ENCODE measurements at regions not wholly inside any gene's neighbourhood (a gene's known extent, or its start where the extent isn't known, plus 50 kb on each side); places are given as distances from the start of the nearest gene placed in this dataset.
"Not testable (repeated sequence)": the region's sequence is repeated elsewhere in the genome, so short reads cannot be mapped to it uniquely, and the experiment has no call there.

DNA sequence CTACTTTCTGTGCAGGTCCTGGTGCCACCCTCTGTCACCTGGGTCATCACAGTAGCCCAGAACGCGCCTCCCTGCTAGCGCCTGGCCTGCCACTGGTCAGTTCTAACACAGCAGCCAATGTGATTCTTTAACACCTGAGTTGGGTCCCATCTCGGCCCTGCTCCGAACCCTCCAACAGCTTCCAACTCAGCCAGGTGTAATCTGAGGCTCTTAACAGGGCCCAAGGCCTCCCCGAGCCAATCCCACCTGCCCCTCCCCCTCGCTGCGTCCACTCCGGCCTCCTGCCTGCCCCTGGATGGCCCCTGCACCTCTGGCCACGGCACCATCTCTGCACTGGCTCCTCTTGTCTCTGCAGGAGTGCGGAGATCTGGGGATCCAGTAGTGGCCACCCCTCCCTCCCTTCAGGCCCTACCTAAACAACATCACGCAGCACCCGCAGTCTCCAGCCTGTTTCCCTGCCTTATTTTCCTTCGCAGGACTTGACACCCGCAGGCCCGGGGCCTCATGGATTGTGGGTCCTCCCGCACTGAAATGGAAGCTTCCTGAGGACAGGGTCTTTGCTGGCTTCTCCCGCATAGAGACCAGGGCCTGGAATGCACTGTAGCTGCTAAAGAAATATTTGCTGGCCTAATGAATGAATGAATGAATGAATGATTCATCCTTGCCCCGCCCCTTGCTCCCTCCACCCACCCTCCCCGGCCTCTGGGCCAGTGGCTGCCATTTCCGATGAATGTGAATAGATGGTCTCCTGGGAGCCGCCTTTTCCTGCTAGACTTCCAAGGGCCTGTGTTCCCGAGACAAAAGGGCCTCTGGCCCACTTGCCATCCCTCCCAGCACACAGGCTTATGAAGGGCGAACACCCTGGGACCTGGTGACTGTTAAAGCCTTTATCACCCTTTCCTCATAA, 174.8 kb upstream of the FOXF1 start:
- no peak for DNase-seq (ENCODE audit: low read depth in 1 of 2, low spot score in 1 of 2)

- no peak for DNase-seq (ENCODE audit: low read depth in 1 of 2, low spot score in 1 of 2)
Measured at GRCh38 chr16:86337138-86337537, 173.2 kb upstream of the FOXF1 start.

- no peak for DNase-seq (ENCODE audit: low read depth in 1 of 2, low spot score in 1 of 2)
Measured at GRCh38 chr16:86337581-86338402, 172.5 kb upstream of the FOXF1 start.

GRCh38 chr16:86338403-86339115, 171.8 kb upstream of the FOXF1 start:
- no peak for DNase-seq (ENCODE audit: low read depth in 1 of 2, low spot score in 1 of 2)

- no peak for DNase-seq (ENCODE audit: low read depth in 1 of 2, low spot score in 1 of 2)
Measured at GRCh38 chr16:86342161-86342834, 168.0 kb upstream of the FOXF1 start.

- no peak for DNase-seq (ENCODE audit: low read depth in 1 of 2, low spot score in 1 of 2)
Measured at GRCh38 chr16:86343027-86343795, 167.1 kb upstream of the FOXF1 start.

GRCh38 chr16:86343796-86344585, 166.3 kb upstream of the FOXF1 start:
- DNase-seq (ENCODE audit: low read depth in 1 of 2, low spot score in 1 of 2) = no peak

DNA sequence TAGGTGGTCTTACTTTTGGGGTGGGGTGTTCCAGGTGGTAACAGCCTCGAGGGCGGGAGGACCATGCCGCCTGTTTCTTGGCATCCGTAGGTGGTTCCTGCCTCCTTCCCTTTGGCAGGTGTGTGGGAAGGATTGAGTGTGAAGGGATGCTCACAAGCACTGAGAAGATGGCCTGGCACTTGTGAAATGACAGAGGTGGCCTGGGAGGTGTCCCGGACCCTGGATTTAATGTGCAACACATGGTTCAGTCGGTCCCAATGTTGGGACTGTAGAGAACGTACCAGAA, 165.8 kb upstream of the FOXF1 start:
- DNase-seq (ENCODE audit: low read depth in 1 of 2, low spot score in 1 of 2) = no peak

DNA sequence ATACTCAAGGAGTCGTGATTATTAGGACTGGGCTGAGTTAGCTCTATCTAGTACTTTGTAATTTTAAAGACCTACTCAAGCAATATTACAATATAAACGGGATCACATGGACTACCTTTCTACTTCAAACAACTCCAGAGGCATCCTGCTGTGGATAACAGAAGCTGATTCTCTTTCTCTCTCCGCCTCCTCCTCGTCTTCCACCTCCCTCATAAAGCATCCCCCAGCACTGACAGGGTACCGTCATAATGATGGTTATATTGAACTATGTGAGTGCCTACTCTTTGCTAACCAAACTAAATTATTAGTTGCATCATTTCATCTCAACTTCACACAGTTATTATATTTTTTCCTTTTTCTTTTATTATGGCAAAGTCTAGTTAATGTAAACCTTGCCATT, 165.4 kb upstream of the FOXF1 start:
- DNase-seq (ENCODE audit: low read depth in 1 of 2, low spot score in 1 of 2) = no peak

GRCh38 chr16:86345516-86345915, 164.8 kb upstream of the FOXF1 start:
- no peak for DNase-seq (ENCODE audit: low read depth in 1 of 2, low spot score in 1 of 2)

DNA sequence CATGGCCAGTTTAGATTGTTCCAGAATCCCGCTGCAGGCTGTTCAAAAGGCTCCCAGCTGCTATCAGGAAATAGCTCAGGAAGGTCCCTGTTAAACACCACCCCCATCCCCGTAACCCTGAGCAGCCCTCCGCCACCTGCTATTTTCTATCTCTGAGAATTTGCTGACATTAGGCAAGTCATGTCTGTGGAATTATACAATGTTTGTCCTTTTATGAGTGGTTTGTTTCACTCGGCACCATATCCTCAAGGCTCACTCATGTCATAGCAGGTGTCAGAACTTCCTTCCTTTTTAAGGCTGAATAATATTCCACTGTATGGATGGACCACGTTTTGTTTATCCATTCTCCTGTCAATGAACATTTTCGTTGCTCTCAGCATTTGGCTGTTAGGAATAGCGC, 164.3 kb upstream of the FOXF1 start:
- no peak for DNase-seq (ENCODE audit: low read depth in 1 of 2, low spot score in 1 of 2)

DNA sequence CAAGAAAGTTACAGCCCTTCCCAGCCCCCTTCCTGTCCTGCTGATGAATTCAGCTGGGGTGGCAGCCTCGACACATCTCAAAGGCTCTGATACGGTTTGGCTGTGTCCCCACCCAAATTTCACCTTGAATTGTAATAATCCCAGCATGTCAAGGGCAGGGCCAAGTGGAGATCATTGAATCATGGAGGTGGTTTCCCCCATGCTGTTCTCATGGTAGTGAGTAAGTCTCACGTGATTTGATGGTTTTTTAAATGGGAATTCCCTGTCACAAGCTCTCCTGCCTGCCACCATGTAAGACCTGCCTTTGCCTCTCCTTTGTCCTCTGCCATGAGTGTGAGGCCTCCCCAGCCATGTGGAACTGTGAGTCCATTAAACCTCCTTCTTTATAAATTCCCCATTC, 163.2 kb upstream of the FOXF1 start:
- DNase-seq (ENCODE audit: low read depth in 1 of 2, low spot score in 1 of 2) = no peak

DNA sequence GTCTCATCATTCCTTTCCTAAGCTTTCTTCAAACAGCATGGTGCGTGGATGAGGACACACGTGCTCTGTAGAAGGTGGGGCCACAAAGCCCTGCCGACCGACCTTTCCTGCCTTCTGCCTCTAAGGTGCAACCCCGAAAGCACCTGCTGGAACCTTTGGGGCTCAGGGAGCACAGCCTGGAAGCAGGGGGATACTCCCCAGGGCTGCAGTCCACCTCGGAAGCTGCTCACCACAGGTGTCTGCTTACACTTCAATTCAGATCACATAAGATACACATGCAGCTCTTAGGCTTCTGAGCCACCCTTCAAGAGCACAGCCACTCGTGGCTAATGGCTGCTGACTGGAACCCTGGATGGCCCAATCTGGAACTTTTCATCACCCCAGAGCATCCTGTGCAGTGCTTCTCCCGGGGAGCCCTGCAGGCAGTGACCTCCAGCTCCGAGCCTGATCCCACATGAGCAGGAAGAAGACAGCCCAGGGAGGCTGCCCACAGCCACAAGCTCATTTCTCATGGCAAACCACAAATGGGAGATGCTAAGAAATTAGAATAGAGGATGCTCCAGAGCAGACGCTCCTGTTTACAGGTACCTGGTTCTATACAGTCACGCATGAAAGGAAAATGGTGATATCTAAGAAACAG, 162.3 kb upstream of the FOXF1 start:
- DNase-seq (ENCODE audit: low read depth in 1 of 2, low spot score in 1 of 2) = no peak

- DNase-seq (ENCODE audit: low read depth in 1 of 2, low spot score in 1 of 2) = no peak
Measured at GRCh38 chr16:86349338-86349900, 160.9 kb upstream of the FOXF1 start.

- no peak for DNase-seq (ENCODE audit: low read depth in 1 of 2, low spot score in 1 of 2)
Measured at GRCh38 chr16:86350289-86350688, 160.0 kb upstream of the FOXF1 start.

GRCh38 chr16:86351041-86351784, 159.1 kb upstream of the FOXF1 start:
- DNase-seq (ENCODE audit: low read depth in 1 of 2, low spot score in 1 of 2) = no peak

DNA sequence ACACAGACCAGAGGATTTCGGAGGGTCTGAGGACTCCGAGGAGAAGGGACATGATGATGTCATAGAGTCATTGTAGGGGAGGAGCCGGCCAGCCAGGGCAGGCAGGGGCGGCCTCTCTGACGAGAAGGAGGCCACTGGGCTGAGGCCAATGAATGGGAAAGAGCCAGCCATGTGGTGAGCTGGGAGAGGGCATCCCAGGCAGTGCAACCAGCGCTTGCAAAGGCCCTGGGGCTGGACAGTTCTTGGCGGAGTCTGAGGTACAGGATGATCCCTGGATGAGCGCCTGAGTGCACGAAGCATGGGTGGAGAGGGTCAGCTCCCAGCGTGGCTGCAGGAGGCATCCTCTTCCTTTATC, 158.6 kb upstream of the FOXF1 start:
- not testable (repeated sequence) for DNase-seq (ENCODE audit: low read depth in 1 of 2, low spot score in 1 of 2)

GRCh38 chr16:86353148-86353547, 157.2 kb upstream of the FOXF1 start:
- no peak for DNase-seq (ENCODE audit: low read depth in 1 of 2, low spot score in 1 of 2)
